GM12878 (cell line): ENCODE measurements at regions not wholly inside any gene's neighbourhood (a gene's known extent, or its start where the extent isn't known, plus 50 kb on each side); places are given as distances from the start of the nearest gene placed in this dataset.

Experiments
- ATAC-seq: fragments of 200-7000 bp; cut with Tn5 transposase; 3 replicates; pipeline ENCODE4 v1.9.1; 2020; ENCODE audit warnings: mild to moderate bottlenecking, moderate library complexity
- BruUV-seq: library from RNA; stranded (reverse); fragments of 400-500 nt; replicated peaks from 2 replicates; lab custom pipeline; 2021; lab: Mats Ljungman, UMichigan
- CTCF ChIA-PET: fragments of 300-600 bp; sonication (Branson Sonifier 250); formaldehyde crosslinking; extraction: SDS; loops from one replicate; lab custom pipeline; 2021; ENCODE audit warnings: inconsistent platforms; lab: Yijun Ruan, JAX
- POLR2A ChIA-PET: fragments of 350-600 bp; formaldehyde crosslinking; extraction: SDS; loops from one replicate; lab custom pipeline; 2021; ENCODE audit warnings: inconsistent platforms; lab: Charles Lee
- RAD21 ChIA-PET: fragments of 300-600 bp; sonication (Branson Sonifier 250); formaldehyde crosslinking; loops from one replicate; lab custom pipeline; 2023; ENCODE audit warnings: antibody characterized with exemption; ENCODE audit not compliant: unreplicated experiment; lab: Charles Lee
- SMC1A ChIA-PET: fragments of 300-600 bp; sonication (Branson Sonifier 250); formaldehyde crosslinking; loops from one replicate; lab custom pipeline; 2023; ENCODE audit not compliant: unreplicated experiment, uncharacterized antibody; lab: Charles Lee
- DNase-seq: peaks from one replicate; pipeline ENCODE4 v3.0.0-alpha.2; 2011; ENCODE audit warnings: low read depth, low spot score
- FAIRE-seq: peaks from 3 replicates; lab custom pipeline; 2011; peaks lifted over from hg19 to GRCh38; lab: Jason Lieb, UNC
- H2AFZ ChIP-seq: 2 replicates; pipeline ENCODE4 v1.6.0; 2011; ENCODE audit warnings: low read depth, low read length, control low read depth; ENCODE audit not compliant: control insufficient read depth
- H3K27ac ChIP-seq: 2 replicates; pipeline ENCODE4 v1.5.1; 2011; ENCODE audit warnings: control low read depth; ENCODE audit not compliant: control insufficient read depth, insufficient read depth
- H3K27me3 ChIP-seq, 2 experiments: replicated peaks in 1 of 2; 2 replicates each; pipeline versions ENCODE4 v1.6.0 to v1.6.1; 2011; ENCODE audit warnings: low read length in 1 of 2; ENCODE audit not compliant: control insufficient read depth in 2 of 2, insufficient read depth in 2 of 2
- H3K36me3 ChIP-seq, 2 experiments: 2 replicates each; pipeline ENCODE4 v1.5.1; 2011; ENCODE audit warnings: low read length in 1 of 2; ENCODE audit not compliant: control insufficient read depth in 2 of 2, insufficient read depth in 2 of 2
- H3K4me1 ChIP-seq: 2 replicates; pipeline ENCODE4 v1.6.1; 2011; ENCODE audit warnings: mild to moderate bottlenecking, low read length, moderate library complexity, mixed read lengths; ENCODE audit not compliant: control insufficient read depth, insufficient read depth
- H3K4me2 ChIP-seq: 2 replicates; pipeline ENCODE4 v1.6.0; 2011; ENCODE audit warnings: control low read depth; ENCODE audit not compliant: control insufficient read depth, insufficient read depth
- H3K4me3 ChIP-seq: fragments of 200-600 bp; sonication (generic); 2 replicates; pipeline ENCODE4 v1.5.1; 2016
- H3K79me2 ChIP-seq: 2 replicates; pipeline ENCODE4 v1.6.0; 2011; ENCODE audit warnings: low read length; ENCODE audit not compliant: control insufficient read depth, insufficient read depth
- H3K9ac ChIP-seq: 2 replicates; pipeline ENCODE4 v1.8.0; 2011; ENCODE audit warnings: low read length, control low read depth, mixed read lengths; ENCODE audit not compliant: control insufficient read depth, insufficient read depth
- H3K9me3 ChIP-seq: replicated peaks from 3 replicates; pipeline ENCODE4 v1.5.1; 2011; ENCODE audit warnings: mild to moderate bottlenecking, low read length; ENCODE audit not compliant: control insufficient read depth, insufficient read depth
- H4K20me1 ChIP-seq: 2 replicates; pipeline ENCODE4 v1.6.0; 2011; ENCODE audit not compliant: control insufficient read depth, insufficient read depth
- ESRRA ChIP-seq: IDR thresholded peaks from 2 replicates; pipeline ENCODE4 v1.6.1; 2012; ENCODE audit warnings: mild to moderate bottlenecking, low read length, improper control_type of control experiment
- KAT2A ChIP-seq: conservative IDR thresholded peaks from 2 replicates; pipeline ENCODE4 v1.6.1; 2011; ENCODE audit warnings: low read depth, low read length; ENCODE audit not compliant: control insufficient read depth
- POLR2A ChIP-seq: IDR thresholded peaks from 2 replicates; pipeline ENCODE4 v1.6.1; 2011; ENCODE audit warnings: low read depth, mild to moderate bottlenecking, low read length
- SMAD1 ChIP-seq: fragments of 450-650 bp; IDR thresholded peaks from 2 replicates; pipeline ENCODE4 v1.6.1; 2018; ENCODE audit warnings: mild to moderate bottlenecking, low read depth; ENCODE audit not compliant: partially characterized antibody
- STAT1 ChIP-seq: fragments of 450-650 bp; conservative IDR thresholded peaks from 2 replicates; pipeline ENCODE4 v1.6.1; 2014; ENCODE audit warnings: antibody characterized with exemption, mild to moderate bottlenecking
- TCF3 ChIP-seq: IDR thresholded peaks from 2 replicates; pipeline ENCODE4 v1.6.1; 2012; ENCODE audit warnings: low read depth, mild to moderate bottlenecking, low read length, borderline replicate concordance; ENCODE audit not compliant: insufficient read depth
- ZNF217 ChIP-seq: fragments of 450-650 bp; IDR thresholded peaks from 2 replicates; pipeline ENCODE4 v1.6.1; 2017; ENCODE audit warnings: antibody characterized with exemption, mild to moderate bottlenecking
- WGBS: methylation state at CpG from one replicate; pipeline ENCODE4 v1.1.6; 2016; ENCODE audit warnings: low lambda C conversion rate; ENCODE audit not compliant: insufficient replicate concordance, insufficient coverage; ENCODE audit errors: missing lambda C conversion rate; 5-methylcytosine and 5-hydroxymethylcytosine counted together
- in situ Hi-C: fragments of 300-500 bp; cut with MboI; formaldehyde crosslinking; loops from 9 replicates; pipeline ENCODE4 v1.14.3; 2018; ENCODE audit warnings: mixed read lengths
- intact Hi-C: fragments of 100-400 bp; cut with micrococcal nuclease; formaldehyde crosslinking; loops from one replicate; pipeline ENCODE4 v1.14.2; 2022; ENCODE audit not compliant: unreplicated experiment
- TF ChIP-seq, protein P1 (sequence below): IDR thresholded peaks from 2 replicates; pipeline ENCODE4 v1.6.1; 2011; ENCODE audit warnings: mild to moderate bottlenecking, low read depth, low read length, moderate library complexity; ENCODE audit not compliant: insufficient replicate concordance
- TF ChIP-seq, protein P2 (sequence below): fragments of 450-650 bp; conservative IDR thresholded peaks from 2 replicates; pipeline ENCODE4 v1.6.1; 2017; ENCODE audit warnings: mild to moderate bottlenecking, moderate library complexity
- TF ChIP-seq, protein P3 (sequence below): fragments of 450-650 bp; IDR thresholded peaks from 2 replicates; pipeline ENCODE4 v1.6.1; 2017; ENCODE audit warnings: mild to moderate bottlenecking, moderate library complexity

DNA sequence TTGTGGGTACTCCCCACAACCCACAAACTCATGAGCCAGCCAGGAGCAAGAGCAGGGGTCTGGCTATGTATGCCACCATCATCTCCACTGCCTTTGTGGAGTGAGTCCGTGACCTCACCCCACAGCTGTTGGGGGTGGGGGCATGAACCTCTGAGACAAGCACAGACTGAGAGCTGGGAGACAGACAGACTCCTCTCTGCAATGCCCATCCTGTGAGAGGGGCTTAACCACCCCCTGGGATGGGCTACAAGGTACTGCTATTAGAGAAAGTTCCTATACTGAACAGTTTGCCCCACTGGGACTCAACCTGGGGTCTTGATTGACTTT lies 84.5 kb downstream of the PITPNM2 start:
- Histone ChIP-seq H3K4me1 (peaks cover 15% of the 10 kb centered on the region), H3K9ac (no peak overlapping the region), H3K79me2 (no peaks in the 10 kb centered on the region), H3K4me3 (no peak overlapping the region), H2AFZ (no peak overlapping the region), H3K9me3 (no peaks in the 10 kb centered on the region), H3K36me3 (no peaks in the 10 kb centered on the region; a peak in 1 of 4 replicates), H3K27ac (no peak overlapping the region), H3K4me2 (no peak overlapping the region), H3K27me3 (no peaks in the 10 kb centered on the region; a peak in 2 of 4 replicates), H4K20me1 (no peaks in the 10 kb centered on the region)
- CTCF ChIA-PET: no interaction called here
- TF ChIP-seq, protein P1, sequence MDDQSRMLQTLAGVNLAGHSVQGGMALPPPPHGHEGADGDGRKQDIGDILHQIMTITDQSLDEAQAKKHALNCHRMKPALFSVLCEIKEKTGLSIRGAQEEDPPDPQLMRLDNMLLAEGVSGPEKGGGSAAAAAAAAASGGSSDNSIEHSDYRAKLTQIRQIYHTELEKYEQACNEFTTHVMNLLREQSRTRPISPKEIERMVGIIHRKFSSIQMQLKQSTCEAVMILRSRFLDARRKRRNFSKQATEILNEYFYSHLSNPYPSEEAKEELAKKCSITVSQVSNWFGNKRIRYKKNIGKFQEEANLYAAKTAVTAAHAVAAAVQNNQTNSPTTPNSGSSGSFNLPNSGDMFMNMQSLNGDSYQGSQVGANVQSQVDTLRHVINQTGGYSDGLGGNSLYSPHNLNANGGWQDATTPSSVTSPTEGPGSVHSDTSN: no peak
- TF ChIP-seq TCF3: no peak
- no peak for ATAC-seq
- intact Hi-C loops: no loop called here
- POLR2A ChIA-PET: no interaction called here
- RAD21 ChIA-PET: no interaction called here
- FAIRE-seq: no peak
- SMC1A ChIA-PET: no interaction called here
- in situ Hi-C loops: no loop called here
- BruUV-seq: no TSS peak
- DNase-seq: no peak
- WGBS: 93% methylated on average over 1 of the region's 1 CpG

DNA sequence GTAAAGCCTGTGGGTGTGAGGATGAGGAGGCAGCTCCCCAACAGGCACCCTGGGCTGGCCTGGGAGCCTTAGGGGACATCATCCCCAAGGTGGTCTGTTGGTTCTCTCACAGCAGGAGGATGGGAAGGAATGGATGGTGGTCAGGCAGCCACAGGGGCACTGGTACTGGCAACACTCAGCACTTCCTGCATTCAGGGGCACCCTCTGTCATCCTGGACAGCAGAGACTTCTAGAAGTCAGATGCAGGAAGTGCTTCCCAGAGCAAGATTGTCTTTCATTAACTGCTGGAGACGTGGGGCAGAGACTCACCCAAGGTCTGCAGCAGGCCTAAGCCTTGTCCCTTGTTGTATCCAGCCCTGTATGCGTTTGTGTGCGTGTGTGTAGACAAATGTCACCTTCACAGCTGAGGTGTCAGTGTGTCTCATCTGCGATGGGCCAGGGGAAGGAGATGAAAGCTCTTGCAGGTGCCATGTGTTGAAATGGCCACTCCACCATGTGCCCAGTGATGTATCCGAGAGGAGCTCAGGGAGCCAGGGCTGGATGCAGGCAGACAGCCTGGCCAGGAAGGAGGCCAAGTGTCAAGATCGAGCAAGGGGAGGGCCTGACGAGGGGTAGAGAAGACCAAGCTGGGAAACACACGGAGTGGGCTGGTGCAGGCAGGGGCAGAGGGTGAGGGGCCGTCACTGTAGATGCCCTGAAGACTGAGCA lies 85.1 kb downstream of the PITPNM2 start:
- no TSS peak for BruUV-seq
- ATAC-seq: no peak
- TF ChIP-seq ZNF217 (no peak), KAT2A (no peak), STAT1 (no peak), SMAD1 (no peak), POLR2A (no peak), ESRRA (no peak)
- TF ChIP-seq, protein P2, sequence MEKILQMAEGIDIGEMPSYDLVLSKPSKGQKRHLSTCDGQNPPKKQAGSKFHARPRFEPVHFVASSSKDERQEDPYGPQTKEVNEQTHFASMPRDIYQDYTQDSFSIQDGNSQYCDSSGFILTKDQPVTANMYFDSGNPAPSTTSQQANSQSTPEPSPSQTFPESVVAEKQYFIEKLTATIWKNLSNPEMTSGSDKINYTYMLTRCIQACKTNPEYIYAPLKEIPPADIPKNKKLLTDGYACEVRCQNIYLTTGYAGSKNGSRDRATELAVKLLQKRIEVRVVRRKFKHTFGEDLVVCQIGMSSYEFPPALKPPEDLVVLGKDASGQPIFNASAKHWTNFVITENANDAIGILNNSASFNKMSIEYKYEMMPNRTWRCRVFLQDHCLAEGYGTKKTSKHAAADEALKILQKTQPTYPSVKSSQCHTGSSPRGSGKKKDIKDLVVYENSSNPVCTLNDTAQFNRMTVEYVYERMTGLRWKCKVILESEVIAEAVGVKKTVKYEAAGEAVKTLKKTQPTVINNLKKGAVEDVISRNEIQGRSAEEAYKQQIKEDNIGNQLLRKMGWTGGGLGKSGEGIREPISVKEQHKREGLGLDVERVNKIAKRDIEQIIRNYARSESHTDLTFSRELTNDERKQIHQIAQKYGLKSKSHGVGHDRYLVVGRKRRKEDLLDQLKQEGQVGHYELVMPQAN: no peak
- TF ChIP-seq, protein P3, sequence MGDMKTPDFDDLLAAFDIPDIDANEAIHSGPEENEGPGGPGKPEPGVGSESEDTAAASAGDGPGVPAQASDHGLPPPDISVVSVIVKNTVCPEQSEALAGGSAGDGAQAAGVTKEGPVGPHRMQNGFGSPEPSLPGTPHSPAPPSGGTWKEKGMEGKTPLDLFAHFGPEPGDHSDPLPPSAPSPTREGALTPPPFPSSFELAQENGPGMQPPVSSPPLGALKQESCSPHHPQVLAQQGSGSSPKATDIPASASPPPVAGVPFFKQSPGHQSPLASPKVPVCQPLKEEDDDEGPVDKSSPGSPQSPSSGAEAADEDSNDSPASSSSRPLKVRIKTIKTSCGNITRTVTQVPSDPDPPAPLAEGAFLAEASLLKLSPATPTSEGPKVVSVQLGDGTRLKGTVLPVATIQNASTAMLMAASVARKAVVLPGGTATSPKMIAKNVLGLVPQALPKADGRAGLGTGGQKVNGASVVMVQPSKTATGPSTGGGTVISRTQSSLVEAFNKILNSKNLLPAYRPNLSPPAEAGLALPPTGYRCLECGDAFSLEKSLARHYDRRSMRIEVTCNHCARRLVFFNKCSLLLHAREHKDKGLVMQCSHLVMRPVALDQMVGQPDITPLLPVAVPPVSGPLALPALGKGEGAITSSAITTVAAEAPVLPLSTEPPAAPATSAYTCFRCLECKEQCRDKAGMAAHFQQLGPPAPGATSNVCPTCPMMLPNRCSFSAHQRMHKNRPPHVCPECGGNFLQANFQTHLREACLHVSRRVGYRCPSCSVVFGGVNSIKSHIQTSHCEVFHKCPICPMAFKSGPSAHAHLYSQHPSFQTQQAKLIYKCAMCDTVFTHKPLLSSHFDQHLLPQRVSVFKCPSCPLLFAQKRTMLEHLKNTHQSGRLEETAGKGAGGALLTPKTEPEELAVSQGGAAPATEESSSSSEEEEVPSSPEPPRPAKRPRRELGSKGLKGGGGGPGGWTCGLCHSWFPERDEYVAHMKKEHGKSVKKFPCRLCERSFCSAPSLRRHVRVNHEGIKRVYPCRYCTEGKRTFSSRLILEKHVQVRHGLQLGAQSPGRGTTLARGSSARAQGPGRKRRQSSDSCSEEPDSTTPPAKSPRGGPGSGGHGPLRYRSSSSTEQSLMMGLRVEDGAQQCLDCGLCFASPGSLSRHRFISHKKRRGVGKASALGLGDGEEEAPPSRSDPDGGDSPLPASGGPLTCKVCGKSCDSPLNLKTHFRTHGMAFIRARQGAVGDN: no peak

More for the DNA sequence above, 85.1 kb downstream of the PITPNM2 start:
- FAIRE-seq: no peak
- no peak for DNase-seq
- RAD21 ChIA-PET: no interaction called here
- H3K9ac ChIP-seq: no peak overlapping the region
- H3K27me3 ChIP-seq: no peaks in the 10 kb centered on the region; a peak in 2 of 4 replicates
- H3K27ac ChIP-seq: no peak overlapping the region
- H4K20me1 ChIP-seq: no peaks in the 10 kb centered on the region
- in situ Hi-C loops: no loop called here
- no peaks in the 10 kb centered on the region for H3K79me2 ChIP-seq
- WGBS: 42% methylated on average over 9 of the region's 9 CpGs
- no peaks in the 10 kb centered on the region for H3K9me3 ChIP-seq
- H2AFZ ChIP-seq: no peak overlapping the region; the same call in 1 of the 2 replicates
- no peaks in the 10 kb centered on the region; a peak in 1 of 4 replicates for H3K36me3 ChIP-seq
- SMC1A ChIA-PET: no interaction called here
- CTCF ChIA-PET: no interaction called here
- peaks cover 15% of the 10 kb centered on the region for H3K4me1 ChIP-seq
- H3K4me3 ChIP-seq: no peak overlapping the region
- H3K4me2 ChIP-seq: no peak overlapping the region
- POLR2A ChIA-PET: no interaction called here
- intact Hi-C loops: no loop called here
